Lower leg skin (tissue), 4 donors: ENCODE measurements at regions not wholly inside any gene's neighbourhood (a gene's known extent, or its start where the extent isn't known, plus 50 kb on each side); places are given as distances from the start of the nearest gene placed in this dataset.

Experiments
- DNase-seq, 2 donors: peaks; one replicate each; pipeline ENCODE4 v3.0.0-alpha.2; 2019; ENCODE audit warnings: low spot score in 2 of 2
- H3K4me3 ChIP-seq: fragments of 200-600 bp; sonication (generic); 2 replicates; pipeline ENCODE4 v1.5.1; 2017; ENCODE audit warnings: mild to moderate bottlenecking, low read depth; ENCODE audit not compliant: poor library complexity, severe bottlenecking
- CTCF ChIP-seq, 3 donors: fragments of 450-650 bp; IDR thresholded peaks; one replicate each; pipeline ENCODE4 v1.5.1; 2016; ENCODE audit warnings: antibody characterized with exemption in 3 of 3, mild to moderate bottlenecking in 3 of 3, moderate library complexity in 2 of 3
- POLR2A ChIP-seq, 2 donors: fragments of 450-650 bp; IDR thresholded peaks; one replicate each; pipeline ENCODE4 v1.6.1; 2016 to 2017; ENCODE audit warnings: antibody characterized with exemption in 2 of 2, mild to moderate bottlenecking in 1 of 2, moderate library complexity in 1 of 2
- WGBS, 2 donors: methylation state at CpG; one replicate each; pipeline ENCODE4 v1.1.5; 2018; 5-methylcytosine and 5-hydroxymethylcytosine counted together
- intact Hi-C: fragments of 100-400 bp; cut with DNase I; formaldehyde crosslinking; loops from one replicate; pipeline ENCODE4 v1.15.0; 2023; ENCODE audit warnings: low total_unique reads

GRCh38 chr19:31002518-31003244 lies 346.6 kb downstream of the TSHZ3 start:
- DNase-seq: no peak
- no peak overlapping the region for H3K4me3 ChIP-seq
- intact Hi-C loops: no loop called here
- WGBS, 2 donors: 36 to 45% methylated on average over 12 of the region's 12 CpGs
- no peak for TF ChIP-seq POLR2A (IDR thresholded peaks at IDR 0.05)
- TF ChIP-seq CTCF (IDR thresholded peaks at IDR 0.05): no peak

- intact Hi-C loops: no loop called here
- TF ChIP-seq CTCF (IDR thresholded peaks at IDR 0.05) (no peak), POLR2A (IDR thresholded peaks at IDR 0.05) (no peak)
- H3K4me3 ChIP-seq: no peak overlapping the region
- DNase-seq: no peak
- 58 to 60% methylated on average over 11 of the region's 11 CpGs for WGBS, 2 donors
Observed at GRCh38 chr19:31001991-31002390, 347.2 kb downstream of the TSHZ3 start.

- TF ChIP-seq CTCF (IDR thresholded peaks at IDR 0.05): no peak
- TF ChIP-seq POLR2A (IDR thresholded peaks at IDR 0.05): no peak
- no peak overlapping the region for H3K4me3 ChIP-seq
- 70 to 71% methylated on average over 2 of the region's 2 CpGs for WGBS, 2 donors
- no peak for DNase-seq
- intact Hi-C loops: no loop called here
Observed at GRCh38 chr19:31000913-31001312, 348.3 kb downstream of the TSHZ3 start.

- intact Hi-C loops: no loop called here
- no peak for DNase-seq
- 67 to 73% methylated on average over 2 of the region's 2 CpGs for WGBS, 2 donors
- no peak overlapping the region for H3K4me3 ChIP-seq
- TF ChIP-seq POLR2A (IDR thresholded peaks at IDR 0.05) (no peak), CTCF (IDR thresholded peaks at IDR 0.05) (no peak)
Observed at GRCh38 chr19:30999726-31000125, 349.5 kb downstream of the TSHZ3 start.

- no peak overlapping the region for H3K4me3 ChIP-seq
- TF ChIP-seq POLR2A (IDR thresholded peaks at IDR 0.05): no peak
- TF ChIP-seq CTCF (IDR thresholded peaks at IDR 0.05): no peak
- 78 to 87% methylated on average over 4 of the region's 4 CpGs for WGBS, 2 donors
- intact Hi-C loops: no loop called here
- no peak for DNase-seq
Observed at GRCh38 chr19:30997222-30997621, 352.0 kb downstream of the TSHZ3 start.

GRCh38 chr19:30978639-30979038 lies 370.6 kb downstream of the TSHZ3 start:
- H3K4me3 ChIP-seq: no peak overlapping the region
- TF ChIP-seq POLR2A (IDR thresholded peaks at IDR 0.05) (no peak), CTCF (IDR thresholded peaks at IDR 0.05) (no peak)
- intact Hi-C loops: no loop called here
- no peak for DNase-seq
- WGBS, 2 donors: 38 to 48% methylated on average over 4 of the region's 4 CpGs
